IMR-90 (cell line): ENCODE measurements at regions not wholly inside any gene's neighbourhood (a gene's known extent, or its start where the extent isn't known, plus 50 kb on each side); places are given as distances from the start of the nearest gene placed in this dataset.

Source experiments
- ATAC-seq: fragments of 200-7000 bp; cut with Tn5 transposase; 2 replicates; pipeline ENCODE4 v1.9.1; 2020; ENCODE audit warnings: low read depth, mild to moderate bottlenecking, moderate library complexity
- BruUV-seq: library from RNA; stranded (reverse); fragments of 400-500 nt; replicated peaks from 2 replicates; lab custom pipeline; 2021; lab: Mats Ljungman, UMichigan
- CTCF ChIA-PET: fragments of 300-600 bp; formaldehyde crosslinking; extraction: SDS; loops from one replicate; lab custom pipeline; 2021; ENCODE audit warnings: antibody characterized with exemption; lab: Yijun Ruan, JAX
- POLR2A ChIA-PET: fragments of 300-600 bp; sonication (Branson Sonifier 250); formaldehyde crosslinking; loops from one replicate; lab custom pipeline; 2022; ENCODE audit warnings: antibody characterized with exemption; ENCODE audit not compliant: unreplicated experiment; lab: Charles Lee
- DNase-seq: peaks from one replicate; pipeline ENCODE4 v3.0.0; 2013
- H2AFZ ChIP-seq: replicated peaks from 2 replicates; pipeline ENCODE3; 2013; ENCODE audit warnings: low read length, mild to moderate bottlenecking; ENCODE audit not compliant: poor library complexity
- H2AK5ac ChIP-seq: 2 replicates; pipeline ENCODE4 v1.6.1; 2013; ENCODE audit warnings: low read depth, low read length, inconsistent platforms
- H2AK9ac ChIP-seq: replicated peaks from 2 replicates; pipeline ENCODE3; 2013; ENCODE audit warnings: mild to moderate bottlenecking, low read depth, low read length, moderate library complexity; ENCODE audit not compliant: poor library complexity
- H2BK120ac ChIP-seq: 2 replicates; pipeline ENCODE4 v1.6.1; 2013; ENCODE audit warnings: low read depth, low read length, inconsistent platforms
- H2BK15ac ChIP-seq: 3 replicates; pipeline ENCODE4 v1.6.1; 2013; ENCODE audit warnings: low read depth, low read length, inconsistent platforms
- H2BK20ac ChIP-seq: 2 replicates; pipeline ENCODE4 v1.6.1; 2013; ENCODE audit warnings: low read depth, mild to moderate bottlenecking, inconsistent platforms, low read length, moderate library complexity
- H2BK5ac ChIP-seq: 2 replicates; pipeline ENCODE4 v1.6.1; 2013; ENCODE audit warnings: mild to moderate bottlenecking, low read depth, low read length, inconsistent platforms; ENCODE audit not compliant: poor library complexity, severe bottlenecking
- H3K14ac ChIP-seq: replicated peaks from 2 replicates; pipeline ENCODE4 v1.6.1; 2013; ENCODE audit warnings: low read depth, low read length, inconsistent platforms
- H3K18ac ChIP-seq: 2 replicates; pipeline ENCODE4 v1.6.1; 2013; ENCODE audit warnings: low read depth, low read length, control low read depth
- H3K23ac ChIP-seq: 2 replicates; pipeline ENCODE4 v1.6.1; 2013; ENCODE audit warnings: low read depth, low read length, inconsistent platforms
- H3K27ac ChIP-seq: 2 replicates; pipeline ENCODE4 v1.5.1; 2013; ENCODE audit warnings: mild to moderate bottlenecking, control low read depth, low read length; ENCODE audit not compliant: insufficient read depth
- H3K27me3 ChIP-seq: 2 replicates; pipeline ENCODE4 v1.6.1; 2013; ENCODE audit warnings: low read length; ENCODE audit not compliant: control insufficient read depth, insufficient read depth
- H3K36me3 ChIP-seq: 2 replicates; pipeline ENCODE4 v1.6.1; 2013; ENCODE audit warnings: low read length, mixed read lengths; ENCODE audit not compliant: control insufficient read depth, insufficient read depth
- H3K4ac ChIP-seq: 2 replicates; pipeline ENCODE4 v1.6.1; 2013; ENCODE audit warnings: low read depth, low read length, inconsistent platforms
- H3K4me1 ChIP-seq: 2 replicates; pipeline ENCODE4 v1.6.1; 2013; ENCODE audit warnings: low read length, mixed read lengths; ENCODE audit not compliant: control insufficient read depth, insufficient read depth
- H3K4me2 ChIP-seq: 2 replicates; pipeline ENCODE4 v1.6.1; 2013; ENCODE audit warnings: low read depth, mild to moderate bottlenecking, control low read depth, low read length, moderate library complexity
- H3K4me3 ChIP-seq: 2 replicates; pipeline ENCODE4 v1.5.1; 2013; ENCODE audit warnings: low read depth, mild to moderate bottlenecking, control low read depth, low read length, moderate library complexity; ENCODE audit not compliant: insufficient read depth
- H3K56ac ChIP-seq: 2 replicates; pipeline ENCODE4 v1.6.1; 2013; ENCODE audit warnings: low read length, inconsistent platforms; ENCODE audit not compliant: insufficient read depth; ENCODE audit errors: extremely low read depth
- H3K79me1 ChIP-seq, 2 experiments: 2 replicates each; pipeline ENCODE4 v1.6.1; 2013; ENCODE audit warnings: low read length in 2 of 2, inconsistent platforms in 1 of 2, low read depth in 1 of 2
- H3K9ac ChIP-seq: 2 replicates; pipeline ENCODE4 v1.6.1; 2013; ENCODE audit warnings: low read depth, low read length, control low read depth
- H3K9me1 ChIP-seq: 2 replicates; pipeline ENCODE4 v1.6.1; 2013; ENCODE audit warnings: low read length, inconsistent platforms; ENCODE audit not compliant: insufficient read depth
- H3K9me3 ChIP-seq: 2 replicates; pipeline ENCODE4 v1.6.1; 2013; ENCODE audit warnings: low read length; ENCODE audit not compliant: control insufficient read depth, insufficient read depth
- H4K20me1 ChIP-seq: 2 replicates; pipeline ENCODE4 v1.6.1; 2013; ENCODE audit warnings: low read length, inconsistent platforms; ENCODE audit not compliant: insufficient read depth
- H4K5ac ChIP-seq: 2 replicates; pipeline ENCODE4 v1.6.1; 2013; ENCODE audit warnings: mild to moderate bottlenecking, low read depth, low read length, control low read depth
- H4K8ac ChIP-seq, 2 experiments: 2 replicates each; pipeline ENCODE4 v1.6.1; 2013; ENCODE audit warnings: low read depth in 2 of 2, low read length in 2 of 2, control low read depth in 1 of 2, inconsistent platforms in 1 of 2
- H4K91ac ChIP-seq: 2 replicates; pipeline ENCODE4 v1.6.1; 2013; ENCODE audit warnings: low read depth, low read length, inconsistent platforms; ENCODE audit not compliant: insufficient read depth
- BHLHE40 ChIP-seq: fragments of 150-350 bp; IDR thresholded peaks from 2 replicates; pipeline ENCODE4 v1.6.1; 2016; ENCODE audit warnings: mild to moderate bottlenecking, low read depth, low read length
- CEBPB ChIP-seq: IDR thresholded peaks from 2 replicates; pipeline ENCODE4 v1.6.1; 2012; ENCODE audit warnings: low read depth, low read length, improper control_type of control experiment
- CHD1 ChIP-seq: IDR thresholded peaks from 2 replicates; pipeline ENCODE4 v1.6.1; 2012; ENCODE audit warnings: low read depth, low read length, improper control_type of control experiment
- FOS ChIP-seq: fragments of 150-350 bp; IDR thresholded peaks from 2 replicates; pipeline ENCODE4 v1.6.1; 2016; ENCODE audit warnings: low read depth, low read length
- MAFK ChIP-seq: IDR thresholded peaks from 2 replicates; pipeline ENCODE4 v1.6.1; 2012; ENCODE audit warnings: low read depth, low read length, improper control_type of control experiment
- MAZ ChIP-seq: IDR thresholded peaks from 2 replicates; pipeline ENCODE4 v1.6.1; 2012; ENCODE audit warnings: low read depth, mild to moderate bottlenecking, low read length, improper control_type of control experiment, moderate library complexity, borderline replicate concordance
- MXI1 ChIP-seq: IDR thresholded peaks from 2 replicates; pipeline ENCODE4 v1.6.1; 2012; ENCODE audit warnings: low read depth, mild to moderate bottlenecking, low read length, moderate library complexity, borderline replicate concordance
- NFE2L2 ChIP-seq: fragments of 150-350 bp; IDR thresholded peaks from 2 replicates; pipeline ENCODE4 v1.6.1; 2016; ENCODE audit warnings: low read depth, mild to moderate bottlenecking, low read length
- POLR2A ChIP-seq: IDR thresholded peaks from 2 replicates; pipeline ENCODE4 v1.6.1; 2012; ENCODE audit warnings: mild to moderate bottlenecking, low read depth, low read length
- RAD21 ChIP-seq: IDR thresholded peaks from 2 replicates; pipeline ENCODE4 v1.6.1; 2012; ENCODE audit warnings: low read length, improper control_type of control experiment
- RCOR1 ChIP-seq: IDR thresholded peaks from 2 replicates; pipeline ENCODE4 v1.6.1; 2012; ENCODE audit warnings: mild to moderate bottlenecking, low read length, improper control_type of control experiment; ENCODE audit not compliant: insufficient replicate concordance
- RFX5 ChIP-seq: IDR thresholded peaks from 2 replicates; pipeline ENCODE4 v1.8.0; 2012; ENCODE audit warnings: low read depth, mild to moderate bottlenecking, low read length, moderate library complexity
- SMC3 ChIP-seq: fragments of 150-350 bp; IDR thresholded peaks from 2 replicates; pipeline ENCODE4 v1.6.1; 2016; ENCODE audit warnings: low read depth, mild to moderate bottlenecking, antibody characterized with exemption, low read length, moderate library complexity
- WGBS, 2 experiments: methylation state at CpG; one replicate each; pipeline versions ENCODE4 v1.1.5 to v1.1.7; 2013; ENCODE audit warnings: missing lambda C conversion rate in 2 of 2; ENCODE audit not compliant: insufficient read length in 1 of 2; ENCODE audit errors: extremely low coverage in 2 of 2; 5-methylcytosine and 5-hydroxymethylcytosine counted together
- dilution Hi-C: fragments of 300-500 bp; cut with HindIII; formaldehyde crosslinking; loops from one replicate; pipeline ENCODE4 v1.14.3; 2018; ENCODE audit warnings: low sequenced_read_pairs; ENCODE audit not compliant: unreplicated experiment
- in situ Hi-C: fragments of 300-500 bp; cut with MboI; formaldehyde crosslinking; loops from 3 replicates; pipeline ENCODE4 v1.14.3; 2019; ENCODE audit warnings: low sequenced_read_pairs, inconsistent platforms, mixed read lengths
- intact Hi-C: fragments of 100-400 bp; cut with micrococcal nuclease; formaldehyde crosslinking; loops from 2 replicates; pipeline ENCODE4 v1.10.0; 2022
- TF ChIP-seq, protein P1 (sequence below): conservative IDR thresholded peaks from 2 replicates; pipeline ENCODE4 v1.5.1; 2012; ENCODE audit warnings: mild to moderate bottlenecking, low read depth, low read length, improper control_type of control experiment
- TF ChIP-seq, protein P2 (sequence below): fragments of 150-350 bp; IDR thresholded peaks from 2 replicates; pipeline ENCODE4 v1.6.1; 2017; ENCODE audit warnings: mild to moderate bottlenecking, antibody characterized with exemption, low read length, low read depth
- TF ChIP-seq, protein P3 (sequence below): fragments of 150-350 bp; IDR thresholded peaks from 2 replicates; pipeline ENCODE4 v1.6.1; 2016; ENCODE audit warnings: low read depth, mild to moderate bottlenecking, low read length, moderate library complexity, borderline replicate concordance

DNA sequence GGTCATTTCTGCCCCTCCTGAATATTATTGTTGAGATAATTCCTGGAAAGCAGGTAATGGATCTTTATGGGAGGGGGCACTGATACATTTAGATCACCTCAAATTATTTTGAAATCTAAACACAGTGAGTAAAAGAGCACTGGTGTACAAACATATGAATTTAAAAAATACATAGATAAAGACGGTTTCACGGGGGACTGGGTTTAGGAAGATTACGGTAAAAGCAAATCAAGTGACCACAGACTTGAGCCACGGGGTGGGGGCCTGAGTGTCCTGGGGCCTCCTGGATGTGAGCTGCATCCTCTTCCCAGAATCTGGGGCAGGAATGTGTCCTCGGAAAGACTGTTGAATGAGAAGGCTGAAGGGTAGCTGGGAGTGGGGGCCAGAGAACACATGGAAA is 219.1 kb upstream of the KLF6 start:
- no peaks in the 10 kb centered on the region for H3K36me3 ChIP-seq
- H2AK5ac ChIP-seq: 0 out of 2 replicates have a peak overlapping the region, but pooled peaks have one; percentile 30
- DNase-seq (no peak), ATAC-seq (no peak)
- ChIA-PET POLR2A (no interaction called here), CTCF (no interaction called here)
- TF ChIP-seq SMC3 (no peak), RCOR1 (no peak), BHLHE40 (no peak), CEBPB (no peak), CHD1 (no peak), POLR2A (no peak), MAFK (no peak), RFX5 (no peak), MXI1 (no peak), FOS (no peak), MAZ (no peak), RAD21 (no peak), NFE2L2 (no peak)
- TF ChIP-seq, protein P1, sequence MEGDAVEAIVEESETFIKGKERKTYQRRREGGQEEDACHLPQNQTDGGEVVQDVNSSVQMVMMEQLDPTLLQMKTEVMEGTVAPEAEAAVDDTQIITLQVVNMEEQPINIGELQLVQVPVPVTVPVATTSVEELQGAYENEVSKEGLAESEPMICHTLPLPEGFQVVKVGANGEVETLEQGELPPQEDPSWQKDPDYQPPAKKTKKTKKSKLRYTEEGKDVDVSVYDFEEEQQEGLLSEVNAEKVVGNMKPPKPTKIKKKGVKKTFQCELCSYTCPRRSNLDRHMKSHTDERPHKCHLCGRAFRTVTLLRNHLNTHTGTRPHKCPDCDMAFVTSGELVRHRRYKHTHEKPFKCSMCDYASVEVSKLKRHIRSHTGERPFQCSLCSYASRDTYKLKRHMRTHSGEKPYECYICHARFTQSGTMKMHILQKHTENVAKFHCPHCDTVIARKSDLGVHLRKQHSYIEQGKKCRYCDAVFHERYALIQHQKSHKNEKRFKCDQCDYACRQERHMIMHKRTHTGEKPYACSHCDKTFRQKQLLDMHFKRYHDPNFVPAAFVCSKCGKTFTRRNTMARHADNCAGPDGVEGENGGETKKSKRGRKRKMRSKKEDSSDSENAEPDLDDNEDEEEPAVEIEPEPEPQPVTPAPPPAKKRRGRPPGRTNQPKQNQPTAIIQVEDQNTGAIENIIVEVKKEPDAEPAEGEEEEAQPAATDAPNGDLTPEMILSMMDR: no peak
- TF ChIP-seq, protein P2, sequence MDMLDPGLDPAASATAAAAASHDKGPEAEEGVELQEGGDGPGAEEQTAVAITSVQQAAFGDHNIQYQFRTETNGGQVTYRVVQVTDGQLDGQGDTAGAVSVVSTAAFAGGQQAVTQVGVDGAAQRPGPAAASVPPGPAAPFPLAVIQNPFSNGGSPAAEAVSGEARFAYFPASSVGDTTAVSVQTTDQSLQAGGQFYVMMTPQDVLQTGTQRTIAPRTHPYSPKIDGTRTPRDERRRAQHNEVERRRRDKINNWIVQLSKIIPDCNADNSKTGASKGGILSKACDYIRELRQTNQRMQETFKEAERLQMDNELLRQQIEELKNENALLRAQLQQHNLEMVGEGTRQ: no peak
- TF ChIP-seq, protein P3, sequence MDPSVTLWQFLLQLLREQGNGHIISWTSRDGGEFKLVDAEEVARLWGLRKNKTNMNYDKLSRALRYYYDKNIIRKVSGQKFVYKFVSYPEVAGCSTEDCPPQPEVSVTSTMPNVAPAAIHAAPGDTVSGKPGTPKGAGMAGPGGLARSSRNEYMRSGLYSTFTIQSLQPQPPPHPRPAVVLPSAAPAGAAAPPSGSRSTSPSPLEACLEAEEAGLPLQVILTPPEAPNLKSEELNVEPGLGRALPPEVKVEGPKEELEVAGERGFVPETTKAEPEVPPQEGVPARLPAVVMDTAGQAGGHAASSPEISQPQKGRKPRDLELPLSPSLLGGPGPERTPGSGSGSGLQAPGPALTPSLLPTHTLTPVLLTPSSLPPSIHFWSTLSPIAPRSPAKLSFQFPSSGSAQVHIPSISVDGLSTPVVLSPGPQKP: no peak
- no peak overlapping the region for H3K27ac ChIP-seq
- no peak overlapping the region for H4K8ac ChIP-seq
- no peak overlapping the region for H2AK9ac ChIP-seq
- no peak overlapping the region for H3K23ac ChIP-seq
- H3K4me1 ChIP-seq: no peaks in the 10 kb centered on the region
- H3K27me3 ChIP-seq: no peaks in the 10 kb centered on the region
- H3K18ac ChIP-seq: no peak overlapping the region
- H3K9me3 ChIP-seq: peaks cover 6% of the 10 kb centered on the region
- no peak overlapping the region for H3K14ac ChIP-seq
- no peak overlapping the region for H2BK20ac ChIP-seq
- H3K4me3 ChIP-seq: no peak overlapping the region
- H4K91ac ChIP-seq: no peak overlapping the region
- no peak overlapping the region for H2BK5ac ChIP-seq
- no peak overlapping the region for H4K5ac ChIP-seq
- no peak overlapping the region for H3K56ac ChIP-seq
- H3K79me1 ChIP-seq: no peaks in the 10 kb centered on the region
- intact Hi-C loops: no loop called here
- no peak overlapping the region for H3K4me2 ChIP-seq
- H4K20me1 ChIP-seq: no peaks in the 10 kb centered on the region
- no peak overlapping the region for H3K9ac ChIP-seq
- in situ Hi-C loops: no loop called here
- no peak overlapping the region for H2AFZ ChIP-seq
- WGBS, 2 experiments: 80% methylated on average over 1 of the region's 5 CpGs; no CpG with 5 or more reads in 1 of the 2 experiments
- H2BK15ac ChIP-seq: no peak overlapping the region
- dilution Hi-C loops: no loop called here
- H3K9me1 ChIP-seq: no peaks in the 10 kb centered on the region
- no peak overlapping the region for H3K4ac ChIP-seq
- no peak overlapping the region for H2BK120ac ChIP-seq
- no TSS peak for BruUV-seq
